ENCODE measurements at regions not wholly inside any gene's neighbourhood (a gene's known extent, or its start where the extent isn't known, plus 50 kb on each side); places are given as distances from the start of the nearest gene placed in this dataset.

DNA sequence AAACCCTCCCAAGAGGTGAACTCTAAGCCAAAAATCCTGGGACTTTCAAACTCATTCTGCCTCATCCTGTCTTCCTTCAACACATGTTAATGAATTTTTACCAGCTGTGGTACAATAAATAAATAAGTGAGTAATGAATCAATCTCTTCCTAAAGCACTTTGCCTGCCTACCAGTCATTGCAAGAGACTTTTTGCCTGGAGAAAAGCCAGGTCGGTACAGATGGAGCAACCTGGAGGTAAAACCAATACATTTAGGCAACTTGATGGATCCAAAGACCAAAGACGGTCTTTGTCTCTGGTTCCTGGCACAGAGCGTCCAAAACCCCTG lies 324.2 kb downstream of the PMP22 start:
- H3K27me3 ChIP-seq (ENCODE audit: low read depth): no peaks in the 10 kb centered on the region
- in situ Hi-C loops (cut with MboI; ENCODE audit: low sequenced_read_pairs): no loop called here
- H3K4me1 ChIP-seq: no peaks in the 10 kb centered on the region
- H3K4me3 ChIP-seq: no peak overlapping the region
- no peaks in the 10 kb centered on the region for H3K36me3 ChIP-seq (replicated peaks)
- no peak for DNase-seq (ENCODE audit: low spot score in 2 of 2)
- H3K9me3 ChIP-seq: no peaks in the 10 kb centered on the region

DNA sequence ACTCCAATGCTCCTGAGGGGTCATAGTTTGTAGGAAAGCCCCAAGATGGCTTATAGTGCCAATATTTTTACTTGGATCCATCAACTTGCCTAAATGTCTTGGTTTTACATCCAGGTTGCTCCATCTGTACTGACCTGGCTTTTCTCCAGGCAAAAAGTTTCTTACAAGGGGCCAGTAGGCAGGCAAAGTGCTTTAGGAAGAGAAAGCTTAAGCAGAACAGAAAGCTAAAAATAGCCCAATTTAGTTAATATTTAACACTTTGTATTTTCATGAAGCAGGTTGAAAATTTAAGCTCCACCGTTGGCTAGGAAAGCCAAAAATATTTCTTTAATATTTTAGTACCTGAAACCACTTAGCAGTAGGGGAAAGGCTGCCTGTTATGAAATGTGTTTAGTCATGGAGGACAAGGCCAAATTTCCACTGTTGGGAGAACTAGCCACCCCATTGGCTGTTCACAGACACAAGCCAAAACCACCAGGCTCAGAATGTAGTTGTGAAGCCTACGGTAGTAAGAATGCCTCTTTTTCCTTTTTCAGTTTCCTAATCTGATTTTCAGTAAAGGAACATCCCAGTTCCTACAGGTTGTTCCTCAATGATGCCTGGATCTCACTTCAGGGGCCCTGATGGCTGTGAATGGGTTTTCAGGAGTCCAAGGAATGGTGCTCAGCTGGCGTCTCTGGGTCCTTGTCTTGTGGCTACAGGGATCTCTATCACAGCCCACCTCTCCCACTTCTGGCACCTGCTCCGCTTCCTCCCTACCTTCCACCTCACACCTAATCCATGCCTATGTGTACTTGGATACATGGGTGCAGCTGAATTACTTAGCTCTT lies 324.8 kb downstream of the PMP22 start:
- H3K36me3 ChIP-seq (replicated peaks): no peaks in the 10 kb centered on the region
- no peak for DNase-seq (ENCODE audit: low spot score in 2 of 2)
- no peaks in the 10 kb centered on the region for H3K27me3 ChIP-seq (ENCODE audit: low read depth)
- in situ Hi-C loops (cut with MboI; ENCODE audit: low sequenced_read_pairs): no loop called here
- H3K9me3 ChIP-seq: no peaks in the 10 kb centered on the region
- no peak overlapping the region for H3K4me3 ChIP-seq
- H3K4me1 ChIP-seq: no peaks in the 10 kb centered on the region

DNA sequence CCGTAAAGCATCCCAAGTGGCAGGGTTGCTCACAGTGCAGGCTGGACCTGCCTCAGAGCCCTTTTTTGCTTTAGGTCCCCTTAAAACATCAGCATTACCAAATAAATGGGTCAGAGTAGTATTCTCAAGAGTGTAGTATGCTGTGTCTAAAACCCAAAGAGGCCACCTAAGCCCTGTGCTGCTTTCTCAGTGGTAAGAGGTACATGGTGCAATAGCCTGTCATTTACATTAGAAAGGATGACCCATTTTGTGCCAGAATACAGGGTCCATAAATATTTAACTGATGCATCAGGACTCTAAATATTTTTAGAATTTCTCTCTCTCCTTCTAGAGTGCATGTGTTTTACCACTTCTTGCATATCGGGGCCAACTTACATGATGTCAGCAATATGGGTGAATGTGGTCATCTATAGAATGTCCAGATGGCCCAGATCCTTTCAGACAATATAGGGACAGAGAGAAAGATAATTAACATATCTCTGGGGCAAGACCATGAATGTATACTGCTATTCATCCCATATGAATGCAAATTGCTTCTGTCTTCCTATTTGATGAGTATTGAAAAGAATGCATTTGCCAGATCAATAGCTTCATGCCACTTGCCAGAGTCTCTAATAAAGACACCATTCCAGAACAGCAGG lies 329.2 kb downstream of the PMP22 start:
- Histone ChIP-seq H3K9me3 (no peaks in the 10 kb centered on the region), H3K27me3 (ENCODE audit: low read depth) (no peaks in the 10 kb centered on the region), H3K4me3 (no peak overlapping the region), H3K36me3 (replicated peaks) (no peaks in the 10 kb centered on the region), H3K4me1 (no peaks in the 10 kb centered on the region)
- no peak for DNase-seq (ENCODE audit: low spot score in 2 of 2)
- in situ Hi-C loops (cut with MboI; ENCODE audit: low sequenced_read_pairs): no loop called here

DNA sequence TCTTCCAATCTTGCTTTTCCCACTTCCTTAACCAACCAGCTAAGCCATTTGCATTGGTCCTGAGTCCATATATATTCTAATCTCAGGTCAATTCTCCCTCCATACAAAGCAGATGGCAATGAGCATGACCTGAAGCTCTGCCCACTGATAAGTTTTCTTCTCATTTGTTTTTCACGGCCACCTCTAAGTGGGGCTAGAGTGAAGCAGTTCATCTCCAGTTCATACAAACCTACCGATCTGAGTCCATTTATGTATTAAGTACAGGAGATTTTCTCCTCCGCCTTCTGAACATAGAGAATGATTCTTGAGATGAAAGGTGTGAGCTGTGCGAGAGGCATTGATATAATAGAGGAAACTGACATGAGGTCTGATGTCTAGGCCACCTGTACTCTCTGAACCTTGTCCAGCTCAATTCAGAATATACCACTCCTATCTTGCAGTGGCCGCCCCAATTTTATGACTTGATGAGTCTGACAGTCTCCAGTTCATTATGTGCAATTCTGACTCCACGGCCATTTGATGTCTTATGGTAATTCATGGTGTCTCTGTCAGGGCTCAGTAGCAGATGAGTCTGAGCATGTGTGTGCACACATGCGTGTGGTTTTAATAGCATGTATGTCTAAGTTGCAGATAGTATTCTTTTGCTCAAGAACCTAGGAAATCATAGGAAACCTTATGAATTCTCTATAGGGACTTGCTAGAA lies 329.8 kb downstream of the PMP22 start:
- Histone ChIP-seq H3K9me3 (no peaks in the 10 kb centered on the region), H3K4me1 (no peaks in the 10 kb centered on the region), H3K4me3 (no peak overlapping the region), H3K36me3 (replicated peaks) (no peaks in the 10 kb centered on the region), H3K27me3 (ENCODE audit: low read depth) (no peaks in the 10 kb centered on the region)
- in situ Hi-C loops (cut with MboI; ENCODE audit: low sequenced_read_pairs): no loop called here
- DNase-seq (ENCODE audit: low spot score in 2 of 2): no peak

DNA sequence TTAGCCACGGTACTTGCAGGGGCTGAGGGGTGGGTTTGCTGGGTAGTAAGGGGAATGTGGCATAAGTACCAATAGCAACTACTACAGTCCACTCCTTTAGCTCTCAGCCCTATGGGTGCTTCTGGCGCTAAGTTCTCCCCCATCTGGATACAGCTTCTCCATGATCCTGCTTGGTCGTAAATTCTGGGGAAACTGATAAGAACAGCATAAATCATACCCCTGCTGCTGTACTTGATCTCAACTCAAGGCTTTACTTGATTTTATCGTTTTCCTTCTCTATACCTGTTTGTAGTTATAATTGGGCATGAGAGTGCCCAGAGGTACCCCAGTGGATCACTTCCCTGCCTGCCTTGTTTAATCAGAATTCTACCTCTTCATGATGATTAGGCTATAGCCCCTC lies 331.4 kb downstream of the PMP22 start:
- no peaks in the 10 kb centered on the region for H3K9me3 ChIP-seq
- H3K36me3 ChIP-seq (replicated peaks): no peaks in the 10 kb centered on the region
- in situ Hi-C loops (cut with MboI; ENCODE audit: low sequenced_read_pairs): no loop called here
- no peaks in the 10 kb centered on the region for H3K4me1 ChIP-seq
- no peak for DNase-seq (ENCODE audit: low spot score in 2 of 2)
- no peak overlapping the region for H3K4me3 ChIP-seq
- H3K27me3 ChIP-seq (ENCODE audit: low read depth): no peaks in the 10 kb centered on the region

DNA sequence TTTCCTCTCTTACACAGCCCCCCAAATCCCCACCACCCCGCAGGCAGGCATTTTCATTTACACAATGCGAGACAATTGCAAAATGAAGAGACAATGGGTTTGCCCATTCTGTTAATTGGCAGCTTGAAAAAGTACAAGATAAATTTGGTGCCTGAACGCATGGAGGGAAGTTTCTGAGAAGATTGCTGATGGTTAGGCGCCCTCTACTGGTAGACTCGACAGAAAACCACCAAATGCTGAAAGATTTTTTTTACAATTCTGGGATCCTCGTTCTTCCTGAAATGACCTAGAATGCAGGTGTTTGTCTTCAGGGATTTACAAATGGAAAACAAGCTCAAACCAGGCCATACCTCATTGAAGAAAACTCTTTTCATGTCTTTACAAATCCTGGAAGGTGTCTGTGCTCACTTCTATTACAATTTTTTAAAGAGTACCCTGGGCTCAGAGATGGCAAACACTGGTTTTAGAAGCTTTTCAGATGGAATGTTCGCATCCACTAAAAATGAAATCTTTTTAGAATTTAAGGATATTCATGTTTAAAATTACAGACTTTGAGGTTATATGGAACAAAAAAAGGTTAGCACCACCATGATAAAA lies 338.5 kb downstream of the PMP22 start:
- Histone ChIP-seq H3K36me3 (replicated peaks) (no peaks in the 10 kb centered on the region), H3K9me3 (no peaks in the 10 kb centered on the region; the same call in 1 of the 2 replicates), H3K4me1 (no peaks in the 10 kb centered on the region), H3K27me3 (ENCODE audit: low read depth) (no peaks in the 10 kb centered on the region), H3K4me3 (no peak overlapping the region)
- in situ Hi-C loops (cut with MboI; ENCODE audit: low sequenced_read_pairs): loop anchor here (10.0 kb wide), 1 partner anchor 1332 kb away; no protein-coding TSS in a partner anchor
- peak; percentile 13 to 49 for DNase-seq (ENCODE audit: low spot score in 2 of 2)

DNA sequence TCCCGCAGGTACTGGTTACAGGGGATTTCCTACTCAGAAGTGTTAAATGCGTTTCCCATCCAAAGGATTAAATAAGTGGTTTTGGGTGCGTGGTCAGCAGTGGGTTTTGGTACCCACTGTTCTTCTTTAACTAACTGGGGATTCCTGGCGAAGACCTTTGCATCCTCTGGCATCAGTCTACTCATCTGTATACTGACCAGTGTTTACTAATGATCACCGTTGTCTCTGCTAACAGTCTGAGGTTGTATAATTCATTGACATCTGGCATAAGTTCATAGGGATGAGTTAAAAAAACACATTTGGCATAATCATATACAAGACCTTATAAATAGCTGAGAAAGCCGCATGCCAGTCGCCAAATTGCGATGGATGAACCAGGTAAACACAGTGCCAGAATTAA lies 339.1 kb downstream of the PMP22 start:
- Histone ChIP-seq H3K4me3 (no peak overlapping the region), H3K9me3 (no peaks in the 10 kb centered on the region; the same call in 1 of the 2 replicates), H3K36me3 (replicated peaks) (no peaks in the 10 kb centered on the region), H3K27me3 (ENCODE audit: low read depth) (no peaks in the 10 kb centered on the region), H3K4me1 (no peaks in the 10 kb centered on the region)
- DNase-seq (ENCODE audit: low spot score in 2 of 2): no peak
- in situ Hi-C loops (cut with MboI; ENCODE audit: low sequenced_read_pairs): loop anchor here (10.0 kb wide), 1 partner anchor 1331 kb away; no protein-coding TSS in a partner anchor

DNA sequence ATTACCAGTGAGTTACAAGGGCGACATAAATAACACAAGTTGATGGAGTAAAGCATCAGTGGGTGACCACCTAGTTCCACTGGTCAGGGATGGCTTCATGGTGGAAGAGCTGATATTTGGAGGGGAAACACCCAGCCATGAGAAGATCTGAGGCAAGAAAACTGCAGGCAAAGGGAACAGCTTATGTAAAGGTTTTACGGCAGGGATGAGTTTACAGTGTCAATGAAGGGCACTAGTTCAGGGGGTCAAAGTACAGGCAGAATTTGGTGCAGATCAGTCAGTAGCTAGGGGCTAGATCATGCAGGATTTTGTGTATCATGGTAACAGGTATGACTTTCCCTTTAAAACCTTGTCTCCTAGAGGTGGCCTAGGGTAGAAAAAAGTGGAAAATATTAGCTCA lies 339.6 kb downstream of the PMP22 start:
- Histone ChIP-seq H3K9me3 (no peaks in the 10 kb centered on the region; the same call in 1 of the 2 replicates), H3K36me3 (replicated peaks) (no peaks in the 10 kb centered on the region), H3K27me3 (ENCODE audit: low read depth) (no peaks in the 10 kb centered on the region), H3K4me3 (no peak overlapping the region), H3K4me1 (no peaks in the 10 kb centered on the region)
- in situ Hi-C loops (cut with MboI; ENCODE audit: low sequenced_read_pairs): loop anchor here (10.0 kb wide), 1 partner anchor 1331 kb away; no protein-coding TSS in a partner anchor
- no peak for DNase-seq (ENCODE audit: low spot score in 2 of 2)

DNA sequence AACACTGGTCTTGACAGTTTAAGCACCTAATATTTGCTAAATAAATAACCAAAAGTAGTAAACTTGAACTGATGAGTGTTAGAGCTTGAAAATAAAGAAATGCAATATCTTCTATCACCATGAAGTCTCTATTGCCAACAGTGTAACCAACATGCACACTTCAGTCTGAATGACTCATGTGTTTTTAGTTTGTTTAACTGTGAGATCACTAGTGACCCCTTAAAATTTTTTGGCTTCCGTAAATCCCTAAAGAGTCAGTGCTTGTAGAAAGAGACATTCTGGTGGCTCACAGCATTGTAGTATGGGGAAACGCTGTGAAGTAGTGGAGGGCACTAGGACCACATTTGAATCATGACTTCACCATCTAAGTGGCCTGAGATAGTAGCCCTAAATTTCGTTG lies 341.1 kb downstream of the PMP22 start:
- in situ Hi-C loops (cut with MboI; ENCODE audit: low sequenced_read_pairs): loop anchor here (10.0 kb wide), 1 partner anchor 1329 kb away; no protein-coding TSS in a partner anchor
- H3K27me3 ChIP-seq (ENCODE audit: low read depth): no peaks in the 10 kb centered on the region

DNA sequence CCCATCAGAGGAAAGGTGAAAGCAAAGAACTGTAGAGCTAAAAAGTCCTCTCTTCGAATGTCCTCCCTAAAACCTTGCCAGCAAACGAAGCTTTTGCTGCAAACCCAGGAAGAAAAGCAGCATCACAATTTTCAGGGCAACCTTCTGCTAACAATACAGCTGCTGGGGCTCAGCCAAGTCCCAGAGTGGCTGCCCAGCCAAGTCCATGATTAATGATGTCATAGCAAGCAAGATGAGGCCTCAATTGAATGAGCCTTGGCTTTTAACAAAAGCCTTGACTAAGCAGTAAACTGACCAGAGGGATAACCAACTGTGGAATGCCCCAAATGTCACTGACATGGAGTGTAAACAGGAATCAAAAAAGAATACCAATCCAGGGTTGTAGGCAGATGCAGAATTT lies 342.7 kb downstream of the PMP22 start:
- H3K4me1 ChIP-seq: no peaks in the 10 kb centered on the region
- H3K9me3 ChIP-seq: no peaks in the 10 kb centered on the region; the same call in 1 of the 2 replicates
- in situ Hi-C loops (cut with MboI; ENCODE audit: low sequenced_read_pairs): loop anchor here (10.0 kb wide), 1 partner anchor 1328 kb away; no protein-coding TSS in a partner anchor

More for the DNA sequence above, 341.1 kb downstream of the PMP22 start:
- Histone ChIP-seq H3K9me3 (no peaks in the 10 kb centered on the region; the same call in 1 of the 2 replicates), H3K4me1 (no peaks in the 10 kb centered on the region), H3K4me3 (no peak overlapping the region), H3K36me3 (replicated peaks) (no peaks in the 10 kb centered on the region)
- DNase-seq (ENCODE audit: low spot score in 2 of 2): no peak

DNA sequence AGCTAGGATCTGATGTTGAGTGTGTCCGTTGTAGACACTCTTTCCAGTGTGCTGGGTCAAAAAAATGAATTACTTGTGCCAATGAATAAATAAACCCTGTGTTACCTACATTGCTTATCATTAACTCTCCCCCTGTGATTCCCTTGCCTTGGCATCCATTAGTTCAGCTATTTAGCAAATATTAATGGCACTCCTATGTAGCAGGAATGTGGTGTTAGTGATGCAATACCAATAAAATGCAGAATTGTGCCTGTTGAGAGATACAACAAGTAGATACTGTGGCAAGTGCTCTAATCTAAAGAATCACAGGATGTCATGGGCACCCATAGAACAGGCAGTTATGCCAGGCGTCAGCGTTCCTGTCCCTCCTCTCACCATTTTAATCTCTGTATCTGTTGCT lies 343.2 kb downstream of the PMP22 start:
- DNase-seq (ENCODE audit: low spot score in 2 of 2): no peak
- Histone ChIP-seq H3K4me3 (no peak overlapping the region), H3K36me3 (replicated peaks) (no peaks in the 10 kb centered on the region), H3K4me1 (no peaks in the 10 kb centered on the region), H3K9me3 (no peaks in the 10 kb centered on the region; the same call in 1 of the 2 replicates), H3K27me3 (ENCODE audit: low read depth) (no peaks in the 10 kb centered on the region)
- in situ Hi-C loops (cut with MboI; ENCODE audit: low sequenced_read_pairs): loop anchor here (10.0 kb wide), 1 partner anchor 1327 kb away; no protein-coding TSS in a partner anchor

More for the DNA sequence above, 342.7 kb downstream of the PMP22 start:
- Histone ChIP-seq H3K4me3 (no peak overlapping the region), H3K27me3 (ENCODE audit: low read depth) (no peaks in the 10 kb centered on the region), H3K36me3 (replicated peaks) (no peaks in the 10 kb centered on the region)
- no peak for DNase-seq (ENCODE audit: low spot score in 2 of 2)

DNA sequence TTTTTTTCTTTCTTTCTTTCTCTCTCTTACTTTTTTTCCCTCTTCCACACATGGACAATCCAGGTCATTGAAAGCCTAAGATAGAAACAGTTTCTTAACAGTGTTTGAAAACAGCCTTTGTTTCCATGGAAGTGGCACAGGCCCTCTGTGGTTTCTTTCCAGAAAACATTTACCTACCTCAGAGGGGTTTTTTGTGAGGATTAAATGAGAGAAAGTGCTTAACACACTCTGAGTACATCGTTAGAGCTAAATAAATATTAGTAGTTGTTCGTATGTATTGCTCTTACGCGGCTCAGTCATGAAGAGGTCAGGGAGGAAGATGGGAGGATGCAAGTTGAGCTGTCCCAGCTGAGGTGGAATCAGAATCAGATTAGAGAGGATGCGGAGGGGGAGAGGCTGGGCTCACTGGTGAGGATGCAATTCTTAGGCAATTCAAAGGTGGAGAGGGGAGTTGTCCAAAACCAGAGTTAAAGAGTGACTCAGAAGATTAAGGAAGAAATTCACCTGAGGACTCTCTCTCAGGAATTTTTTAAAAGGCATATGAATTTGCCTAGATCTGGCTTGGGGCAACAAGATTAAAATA lies 345.4 kb downstream of the PMP22 start:
- in situ Hi-C loops (cut with MboI; ENCODE audit: low sequenced_read_pairs): loop anchor here (10.0 kb wide), 1 partner anchor 1325 kb away; no protein-coding TSS in a partner anchor
- Histone ChIP-seq H3K4me1 (no peaks in the 10 kb centered on the region), H3K36me3 (replicated peaks) (no peaks in the 10 kb centered on the region), H3K4me3 (no peak overlapping the region), H3K27me3 (ENCODE audit: low read depth) (no peaks in the 10 kb centered on the region), H3K9me3 (no peaks in the 10 kb centered on the region; the same call in 1 of the 2 replicates)
- no peak for DNase-seq (ENCODE audit: low spot score in 2 of 2)

DNA sequence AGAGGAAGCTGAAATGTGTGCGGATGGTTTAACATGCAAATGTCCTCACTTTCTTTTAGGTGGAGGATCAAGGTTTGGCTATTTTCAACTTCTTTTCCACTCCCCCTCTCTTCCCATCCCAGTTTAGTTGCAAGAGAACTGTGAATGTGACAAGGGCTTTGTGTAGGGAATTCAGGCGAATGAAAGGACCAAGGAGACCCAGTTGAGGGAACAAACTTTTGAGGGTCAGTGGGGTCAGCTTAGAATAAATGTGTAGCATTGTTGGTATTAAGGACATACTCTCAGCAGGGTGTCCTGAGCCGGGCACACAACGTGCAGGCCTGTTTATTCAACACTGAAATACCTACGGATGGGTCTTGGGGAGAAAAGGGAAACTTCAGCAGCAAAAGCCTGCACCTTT lies 346.0 kb downstream of the PMP22 start:
- H3K27me3 ChIP-seq (ENCODE audit: low read depth): no peaks in the 10 kb centered on the region
- no peaks in the 10 kb centered on the region; the same call in 1 of the 2 replicates for H3K9me3 ChIP-seq
- H3K4me3 ChIP-seq: no peak overlapping the region
- H3K36me3 ChIP-seq (replicated peaks): no peaks in the 10 kb centered on the region
- no peaks in the 10 kb centered on the region for H3K4me1 ChIP-seq
- no peak for DNase-seq (ENCODE audit: low spot score in 2 of 2)
- in situ Hi-C loops (cut with MboI; ENCODE audit: low sequenced_read_pairs): no loop called here
